ENCODE measurements at regions not wholly inside any gene's neighbourhood (a gene's known extent, or its start where the extent isn't known, plus 50 kb on each side); places are given as distances from the start of the nearest gene placed in this dataset.

DNA sequence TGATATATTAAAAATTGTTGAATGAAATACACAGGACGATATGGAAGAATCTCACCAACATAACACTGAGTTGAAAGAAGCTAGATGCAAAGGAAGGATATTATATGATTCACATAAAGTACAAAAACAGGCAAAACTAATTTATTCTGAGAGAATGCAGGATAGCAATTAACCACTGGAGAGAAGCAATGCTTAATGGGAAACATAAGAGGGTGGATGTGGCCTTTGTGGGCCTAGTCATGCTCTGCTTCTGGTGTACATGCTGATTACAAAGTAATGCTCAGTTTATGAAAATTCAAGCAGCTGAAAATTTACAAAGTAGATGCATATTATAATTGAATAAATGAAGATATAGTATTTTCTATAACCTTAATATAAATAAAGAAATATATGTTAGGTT, 326.4 kb upstream of the ADAMTS5 start:
- no peak for DNase-seq (ENCODE audit: low spot score)
- intact Hi-C loops (cut with micrococcal nuclease; ENCODE audit: unreplicated experiment), result no loop called here
- Histone ChIP-seq H3K36me3 (ENCODE audit: insufficient read depth, low read length, poor library complexity, severe bottlenecking) (no peaks in the 10 kb centered on the region), H3K4me1 (ENCODE audit: insufficient read depth, low read length, poor library complexity, severe bottlenecking) (no peaks in the 10 kb centered on the region), H3K4me3 (ENCODE audit: low read depth, low read length, poor library complexity, severe bottlenecking) (no peak overlapping the region), H3K9me3 (ENCODE audit: low read depth, low read length, poor library complexity, severe bottlenecking) (peaks cover 4% of the 10 kb centered on the region), H3K27me3 (replicated peaks; ENCODE audit: insufficient read depth, low read depth, low read length, poor library complexity) (no peaks in the 10 kb centered on the region), H3K27ac (ENCODE audit: low read depth, low read length, poor library complexity, severe bottlenecking) (no peak overlapping the region)
- ChIA-PET CTCF (no interaction called here), POLR2A (ENCODE audit: low non-redundant PET) (no interaction called here)
- BruUV-seq (replicated peaks), result no TSS peak
- TF ChIP-seq, protein P1, sequence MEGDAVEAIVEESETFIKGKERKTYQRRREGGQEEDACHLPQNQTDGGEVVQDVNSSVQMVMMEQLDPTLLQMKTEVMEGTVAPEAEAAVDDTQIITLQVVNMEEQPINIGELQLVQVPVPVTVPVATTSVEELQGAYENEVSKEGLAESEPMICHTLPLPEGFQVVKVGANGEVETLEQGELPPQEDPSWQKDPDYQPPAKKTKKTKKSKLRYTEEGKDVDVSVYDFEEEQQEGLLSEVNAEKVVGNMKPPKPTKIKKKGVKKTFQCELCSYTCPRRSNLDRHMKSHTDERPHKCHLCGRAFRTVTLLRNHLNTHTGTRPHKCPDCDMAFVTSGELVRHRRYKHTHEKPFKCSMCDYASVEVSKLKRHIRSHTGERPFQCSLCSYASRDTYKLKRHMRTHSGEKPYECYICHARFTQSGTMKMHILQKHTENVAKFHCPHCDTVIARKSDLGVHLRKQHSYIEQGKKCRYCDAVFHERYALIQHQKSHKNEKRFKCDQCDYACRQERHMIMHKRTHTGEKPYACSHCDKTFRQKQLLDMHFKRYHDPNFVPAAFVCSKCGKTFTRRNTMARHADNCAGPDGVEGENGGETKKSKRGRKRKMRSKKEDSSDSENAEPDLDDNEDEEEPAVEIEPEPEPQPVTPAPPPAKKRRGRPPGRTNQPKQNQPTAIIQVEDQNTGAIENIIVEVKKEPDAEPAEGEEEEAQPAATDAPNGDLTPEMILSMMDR (conservative IDR thresholded peaks at IDR 0.05; ENCODE audit: low read depth, low read length), result no peak
- TF ChIP-seq EZH2 (IDR thresholded peaks at IDR 0.05; ENCODE audit: borderline replicate concordance, low read depth, low read length, poor library complexity, severe bottlenecking), result no peak

DNA sequence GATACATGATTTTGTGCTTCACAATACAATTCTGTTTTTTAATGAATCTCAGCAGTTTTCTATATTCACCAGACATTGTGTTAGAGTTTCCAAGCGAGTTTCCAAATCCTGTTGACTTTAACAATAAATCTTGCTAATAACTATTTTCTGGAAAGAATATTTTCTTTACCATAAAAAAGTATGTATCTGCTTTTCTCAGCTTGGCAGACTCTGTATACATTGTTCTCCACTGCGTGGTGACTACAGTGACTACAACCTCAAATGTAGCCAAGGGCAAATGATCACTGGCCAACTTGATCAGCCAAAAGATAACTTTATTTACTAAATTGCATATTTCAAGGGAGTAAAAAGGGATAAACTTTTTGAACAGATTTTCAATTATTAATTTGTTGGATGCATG, 325.9 kb upstream of the ADAMTS5 start:
- POLR2A ChIA-PET (ENCODE audit: low non-redundant PET), result no interaction called here
- no peaks in the 10 kb centered on the region for H3K36me3 ChIP-seq (ENCODE audit: insufficient read depth, low read length, poor library complexity, severe bottlenecking)
- BruUV-seq (replicated peaks), result no TSS peak
- no peak overlapping the region for H3K4me3 ChIP-seq (ENCODE audit: low read depth, low read length, poor library complexity, severe bottlenecking)
- no peak overlapping the region for H3K27ac ChIP-seq (ENCODE audit: low read depth, low read length, poor library complexity, severe bottlenecking)
- intact Hi-C loops (cut with micrococcal nuclease; ENCODE audit: unreplicated experiment), result no loop called here
- CTCF ChIA-PET, result no interaction called here
- H3K9me3 ChIP-seq (ENCODE audit: low read depth, low read length, poor library complexity, severe bottlenecking), result peaks cover 4% of the 10 kb centered on the region
- no peaks in the 10 kb centered on the region for H3K27me3 ChIP-seq (replicated peaks; ENCODE audit: insufficient read depth, low read depth, low read length, poor library complexity)
- TF ChIP-seq EZH2 (IDR thresholded peaks at IDR 0.05; ENCODE audit: borderline replicate concordance, low read depth, low read length, poor library complexity, severe bottlenecking), result no peak
- TF ChIP-seq, protein P1 (conservative IDR thresholded peaks at IDR 0.05; ENCODE audit: low read depth, low read length), result no peak
- DNase-seq (ENCODE audit: low spot score), result no peak
- no peaks in the 10 kb centered on the region for H3K4me1 ChIP-seq (ENCODE audit: insufficient read depth, low read length, poor library complexity, severe bottlenecking)

DNA sequence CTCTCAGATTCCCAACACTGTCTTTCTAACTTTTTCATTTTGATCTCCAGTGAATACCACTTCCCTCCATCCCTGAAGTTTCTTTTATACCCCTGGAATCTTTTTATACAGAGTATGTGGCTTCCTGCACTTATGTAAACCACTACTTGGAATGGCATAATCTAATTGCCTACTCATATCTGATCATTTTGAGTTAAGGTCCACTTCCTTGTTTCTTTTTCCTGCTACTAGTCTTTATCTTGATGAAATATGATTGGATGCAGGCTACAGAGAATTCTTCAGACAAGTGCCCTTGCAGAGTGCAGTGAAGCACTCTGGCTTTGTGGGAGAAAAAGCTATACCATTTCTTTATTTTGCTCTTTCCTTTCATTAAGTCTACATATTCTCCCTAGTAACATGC, 325.3 kb upstream of the ADAMTS5 start:
- Histone ChIP-seq H3K4me3 (ENCODE audit: low read depth, low read length, poor library complexity, severe bottlenecking) (no peak overlapping the region), H3K9me3 (ENCODE audit: low read depth, low read length, poor library complexity, severe bottlenecking) (peaks cover 4% of the 10 kb centered on the region), H3K36me3 (ENCODE audit: insufficient read depth, low read length, poor library complexity, severe bottlenecking) (no peaks in the 10 kb centered on the region), H3K4me1 (ENCODE audit: insufficient read depth, low read length, poor library complexity, severe bottlenecking) (no peaks in the 10 kb centered on the region), H3K27me3 (replicated peaks; ENCODE audit: insufficient read depth, low read depth, low read length, poor library complexity) (no peaks in the 10 kb centered on the region), H3K27ac (ENCODE audit: low read depth, low read length, poor library complexity, severe bottlenecking) (no peak overlapping the region)
- CTCF ChIA-PET, result no interaction called here
- intact Hi-C loops (cut with micrococcal nuclease; ENCODE audit: unreplicated experiment), result no loop called here
- POLR2A ChIA-PET (ENCODE audit: low non-redundant PET), result no interaction called here
- TF ChIP-seq EZH2 (IDR thresholded peaks at IDR 0.05; ENCODE audit: borderline replicate concordance, low read depth, low read length, poor library complexity, severe bottlenecking), result no peak
- TF ChIP-seq, protein P1 (conservative IDR thresholded peaks at IDR 0.05; ENCODE audit: low read depth, low read length), result no peak
- no TSS peak for BruUV-seq (replicated peaks)
- no peak for DNase-seq (ENCODE audit: low spot score)

Data from A673 (cell line).